H1 (cell line): ENCODE measurements at regions not wholly inside any gene's neighbourhood (a gene's known extent, or its start where the extent isn't known, plus 50 kb on each side); places are given as distances from the start of the nearest gene placed in this dataset.

Experiments
- CTCF ChIA-PET: fragments of 300-600 bp; sonication (Branson Sonifier 250); formaldehyde crosslinking; loops from one replicate; lab custom pipeline; 2021; ENCODE audit not compliant: partially characterized antibody; lab: Charles Lee
- POLR2A ChIA-PET: fragments of 300-600 bp; sonication (Branson Sonifier 250); formaldehyde crosslinking; loops from one replicate; lab custom pipeline; 2021; ENCODE audit warnings: inconsistent platforms; ENCODE audit not compliant: partially characterized antibody; lab: Charles Lee
- DNase-seq, 2 experiments: peaks; one replicate each; pipeline versions ENCODE4 v3.0.0 to v3.0.0-alpha.2; 2010 to 2022; ENCODE audit warnings: low spot score in 2 of 2, low read depth in 1 of 2, mixed read lengths in 1 of 2
- FAIRE-seq: peaks from 2 replicates; lab custom pipeline; 2011; peaks lifted over from hg19 to GRCh38; lab: Jason Lieb, UNC
- H2AFZ ChIP-seq: 2 replicates; pipeline ENCODE4 v1.8.1; 2012; ENCODE audit warnings: low read length, inconsistent platforms
- H2AK5ac ChIP-seq: 2 replicates; pipeline ENCODE4 v1.6.1; 2013; ENCODE audit warnings: low read depth, low read length
- H2BK120ac ChIP-seq: replicated peaks from 2 replicates; pipeline ENCODE3; 2013; ENCODE audit warnings: low read depth, low read length, inconsistent platforms
- H2BK12ac ChIP-seq: 2 replicates; pipeline ENCODE4 v1.6.1; 2013; ENCODE audit warnings: low read depth, low read length
- H2BK15ac ChIP-seq: 2 replicates; pipeline ENCODE4 v1.6.1; 2013; ENCODE audit warnings: low read length
- H2BK20ac ChIP-seq: 2 replicates; pipeline ENCODE4 v1.6.1; 2013; ENCODE audit warnings: low read length
- H2BK5ac ChIP-seq: 2 replicates; pipeline ENCODE4 v1.6.1; 2013; ENCODE audit warnings: low read depth, low read length
- H3K14ac ChIP-seq: 2 replicates; pipeline ENCODE4 v1.6.1; 2013; ENCODE audit warnings: inconsistent platforms; ENCODE audit not compliant: insufficient read length
- H3K18ac ChIP-seq: 2 replicates; pipeline ENCODE4 v1.6.1; 2013; ENCODE audit warnings: low read length; ENCODE audit errors: extremely low read depth
- H3K23ac ChIP-seq: 2 replicates; pipeline ENCODE4 v1.6.1; 2013; ENCODE audit warnings: inconsistent platforms; ENCODE audit not compliant: insufficient read length
- H3K23me2 ChIP-seq: 2 replicates; pipeline ENCODE4 v1.6.1; 2013; ENCODE audit warnings: low read depth, low read length
- H3K27ac ChIP-seq: 2 replicates; pipeline ENCODE4 v1.6.1; 2011; ENCODE audit warnings: low read depth, low read length, inconsistent platforms
- H3K27me3 ChIP-seq, 4 experiments: replicated peaks in 1 of 4; 1 replicate in 1 of 4; 2 replicates in 3 of 4; pipeline versions ENCODE4 v1.6.1 to v1.8.1; 2011 to 2013; ENCODE audit warnings: low read length in 3 of 4, mild to moderate bottlenecking in 3 of 4, inconsistent platforms in 2 of 4, mixed read lengths in 2 of 4, moderate library complexity in 1 of 4; ENCODE audit not compliant: control insufficient read depth in 3 of 4, insufficient read depth in 3 of 4; ENCODE audit errors: extremely low read depth in 1 of 4
- H3K36me3 ChIP-seq, 4 experiments: 2 replicates each; pipeline versions ENCODE4 v1.6.1 to v1.8.1; 2011 to 2013; ENCODE audit warnings: mild to moderate bottlenecking in 4 of 4, low read length in 3 of 4, moderate library complexity in 2 of 4, control low read depth in 1 of 4, inconsistent platforms in 1 of 4; ENCODE audit not compliant: insufficient read depth in 4 of 4, control insufficient read depth in 2 of 4
- H3K4ac ChIP-seq: replicated peaks from 2 replicates; pipeline ENCODE3; 2013; ENCODE audit warnings: low read length, low read depth, mixed read lengths, inconsistent platforms; ENCODE audit not compliant: insufficient read length
- H3K4me1 ChIP-seq, 4 experiments: replicated peaks in 1 of 4; 1 replicate in 1 of 4; 2 replicates in 3 of 4; pipeline versions ENCODE4 v1.6.1 to v1.8.1; 2011 to 2013; ENCODE audit warnings: low read length in 3 of 4, inconsistent platforms in 2 of 4, mixed read lengths in 1 of 4; ENCODE audit not compliant: insufficient read depth in 4 of 4, control insufficient read depth in 3 of 4
- H3K4me2 ChIP-seq, 2 experiments: 2 replicates each; pipeline versions ENCODE4 v1.6.1 to v1.8.1; 2011 to 2013; ENCODE audit warnings: low read depth in 2 of 2, low read length in 2 of 2, control low read depth in 1 of 2, inconsistent platforms in 1 of 2, mild to moderate bottlenecking in 1 of 2; ENCODE audit not compliant: insufficient read depth in 1 of 2
- H3K4me3 ChIP-seq, 4 experiments: fragments of 200-600, 300-600 bp in 1 of 4; sonication (generic), shearing (Covaris generic), sonication (Bioruptor Twin) in 1 of 4; 2 replicates each; pipeline versions ENCODE4 v1.5.1 to v1.8.1; 2011 to 2016; ENCODE audit warnings: low read length in 4 of 4, low read depth in 3 of 4, control low read depth in 2 of 4, inconsistent platforms in 2 of 4, mild to moderate bottlenecking in 2 of 4, mixed read lengths in 1 of 4, moderate library complexity in 1 of 4; ENCODE audit not compliant: insufficient read depth in 2 of 4; ENCODE audit errors: extremely low read depth in 1 of 4
- H3K56ac ChIP-seq: replicated peaks from 2 replicates; pipeline ENCODE3; 2013; ENCODE audit warnings: low read depth, mild to moderate bottlenecking, mixed read lengths, low read length, inconsistent platforms; ENCODE audit not compliant: insufficient read length
- H3K79me1 ChIP-seq: 2 replicates; pipeline ENCODE4 v1.6.1; 2013; ENCODE audit warnings: low read depth, low read length, control low read depth
- H3K79me2 ChIP-seq, 2 experiments: 2 replicates each; pipeline versions ENCODE4 v1.6.1 to v1.8.1; 2012 to 2013; ENCODE audit warnings: low read length in 2 of 2, mild to moderate bottlenecking in 2 of 2, inconsistent platforms in 1 of 2; ENCODE audit not compliant: insufficient read depth in 2 of 2, control insufficient read depth in 1 of 2
- H3K9ac ChIP-seq, 4 experiments: replicated peaks in 1 of 4; 1 replicate in 1 of 4; 2 replicates in 3 of 4; pipeline versions ENCODE4 v1.6.1 to v1.8.1; 2011 to 2013; ENCODE audit warnings: low read depth in 3 of 4, low read length in 3 of 4, control low read depth in 2 of 4, mild to moderate bottlenecking in 2 of 4, moderate library complexity in 2 of 4, inconsistent platforms in 1 of 4; ENCODE audit errors: extremely low read depth in 1 of 4
- H3K9me3 ChIP-seq, 2 experiments: 2 replicates each; pipeline versions ENCODE4 v1.6.1 to v1.8.1; 2012 to 2013; ENCODE audit warnings: mild to moderate bottlenecking in 2 of 2, moderate library complexity in 2 of 2, control low read depth in 1 of 2, inconsistent platforms in 1 of 2, low read depth in 1 of 2, low read length in 1 of 2, mixed read lengths in 1 of 2; ENCODE audit not compliant: insufficient read depth in 2 of 2
- H4K20me1 ChIP-seq, 2 experiments: replicated peaks in 1 of 2; 2 replicates each; pipeline versions ENCODE3 to v1.8.1; 2011 to 2013; ENCODE audit warnings: inconsistent platforms in 2 of 2, low read length in 2 of 2, mild to moderate bottlenecking in 1 of 2; ENCODE audit not compliant: insufficient read depth in 2 of 2, control insufficient read depth in 1 of 2
- H4K5ac ChIP-seq: 2 replicates; pipeline ENCODE4 v1.6.1; 2013; ENCODE audit warnings: low read length, low read depth, mixed read lengths, inconsistent platforms; ENCODE audit not compliant: insufficient read length
- H4K8ac ChIP-seq: 2 replicates; pipeline ENCODE4 v1.8.0; 2013; ENCODE audit warnings: mild to moderate bottlenecking, moderate library complexity, low read length, inconsistent platforms; ENCODE audit not compliant: insufficient read depth; ENCODE audit errors: extremely low read depth
- H4K91ac ChIP-seq: replicated peaks from 2 replicates; pipeline ENCODE3; 2013; ENCODE audit warnings: low read length, mixed read lengths, inconsistent platforms; ENCODE audit not compliant: insufficient read length
- CTCF ChIP-seq, 3 experiments: IDR thresholded peaks; 1 replicate in 2 of 3; 2 replicates in 1 of 3; pipeline versions ENCODE4 v1.5.1 to v1.6.1; 2011; ENCODE audit warnings: low read length in 3 of 3, mild to moderate bottlenecking in 3 of 3, inconsistent platforms in 2 of 3, low read depth in 1 of 3, moderate library complexity in 1 of 3; ENCODE audit not compliant: insufficient read depth in 1 of 3; ENCODE audit errors: control extremely low read depth in 1 of 3
- JUND ChIP-seq: IDR thresholded peaks from 2 replicates; pipeline ENCODE4 v1.6.1; 2011; ENCODE audit warnings: mild to moderate bottlenecking, improper control_type of control experiment, low read length
- PHF8 ChIP-seq: fragments of 200-600 bp; sonication (generic); conservative IDR thresholded peaks from 2 replicates; pipeline ENCODE4 v1.7.1; 2012; ENCODE audit warnings: low read depth, mild to moderate bottlenecking, inconsistent platforms, low read length, moderate library complexity
- POLR2AphosphoS5 ChIP-seq: IDR thresholded peaks from 2 replicates; pipeline ENCODE4 v1.6.1; 2011; ENCODE audit warnings: low read depth, low read length
- TCF12 ChIP-seq: IDR thresholded peaks from 2 replicates; pipeline ENCODE4 v1.6.1; 2011; ENCODE audit warnings: low read depth, mild to moderate bottlenecking, low read length
- TF ChIP-seq, protein P1 (sequence below): IDR thresholded peaks from 2 replicates; pipeline ENCODE4 v1.6.1; 2012; ENCODE audit warnings: inconsistent platforms

DNA sequence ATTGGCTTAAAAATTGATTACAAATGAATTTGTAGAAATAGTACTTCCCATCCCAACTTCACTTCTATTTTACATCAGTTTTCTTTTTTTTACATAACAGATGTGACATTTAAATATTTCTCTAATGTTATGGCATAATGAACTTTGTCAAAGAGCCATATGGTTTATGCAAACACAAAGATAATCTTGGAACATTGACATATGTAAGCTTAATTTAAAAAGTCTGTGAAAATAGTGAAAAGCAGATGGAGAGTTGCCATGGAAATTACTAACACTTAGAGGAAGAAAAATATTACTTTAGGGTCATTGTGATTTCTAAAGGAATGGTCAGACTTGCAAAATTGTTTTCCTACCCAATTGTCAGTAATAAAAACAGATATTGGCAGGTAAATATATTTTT, 232.4 kb downstream of the AEBP2 start:
- no peak overlapping the region for H2BK12ac ChIP-seq
- H3K23me2 ChIP-seq, result no peaks in the 10 kb centered on the region
- no peaks in the 10 kb centered on the region for H4K20me1 ChIP-seq
- no peak overlapping the region for H3K4me2 ChIP-seq
- H2BK20ac ChIP-seq, result no peak overlapping the region
- no peak for DNase-seq
- no peaks in the 10 kb centered on the region for H3K79me1 ChIP-seq
- POLR2A ChIA-PET, result no interaction called here
- H2AFZ ChIP-seq, result no peak overlapping the region
- H3K36me3 ChIP-seq, result no peaks in the 10 kb centered on the region
- no peak overlapping the region for H2BK15ac ChIP-seq
- no peak overlapping the region for H3K27ac ChIP-seq
- H3K9ac ChIP-seq, result no peak overlapping the region
- no peaks in the 10 kb centered on the region for H3K4me1 ChIP-seq
- H3K4ac ChIP-seq, result no peak overlapping the region
- no peak overlapping the region for H2AK5ac ChIP-seq
- no peak overlapping the region for H2BK5ac ChIP-seq
- H3K18ac ChIP-seq, result no peak overlapping the region
- no peak for FAIRE-seq
- H3K14ac ChIP-seq, result no peak overlapping the region
- H3K27me3 ChIP-seq, result no peaks in the 10 kb centered on the region
- TF ChIP-seq POLR2AphosphoS5 (no peak), JUND (no peak), CTCF (IDR thresholded peaks at IDR 0.05; ENCODE audit: control extremely low read depth in 1 of 3, insufficient read depth in 1 of 3, low read depth in 1 of 3, low read length in 3 of 3) (no peak), TCF12 (no peak), PHF8 (no peak)
- TF ChIP-seq, protein P1, sequence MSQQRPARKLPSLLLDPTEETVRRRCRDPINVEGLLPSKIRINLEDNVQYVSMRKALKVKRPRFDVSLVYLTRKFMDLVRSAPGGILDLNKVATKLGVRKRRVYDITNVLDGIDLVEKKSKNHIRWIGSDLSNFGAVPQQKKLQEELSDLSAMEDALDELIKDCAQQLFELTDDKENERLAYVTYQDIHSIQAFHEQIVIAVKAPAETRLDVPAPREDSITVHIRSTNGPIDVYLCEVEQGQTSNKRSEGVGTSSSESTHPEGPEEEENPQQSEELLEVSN, result no peak
- no peak overlapping the region for H4K91ac ChIP-seq
- no peak overlapping the region for H2BK120ac ChIP-seq
- H3K4me3 ChIP-seq, result no peak overlapping the region
- H4K8ac ChIP-seq, result no peak overlapping the region
- CTCF ChIA-PET, result interaction anchor here (0.9 to 1.1 kb wide), 2 partner anchors 8 to 9 kb away, joined by 3 read pairs; no protein-coding TSS in a partner anchor
- no peak overlapping the region for H3K56ac ChIP-seq
- H3K9me3 ChIP-seq, result no peaks in the 10 kb centered on the region
- no peaks in the 10 kb centered on the region for H3K79me2 ChIP-seq
- no peak overlapping the region for H4K5ac ChIP-seq
- no peak overlapping the region for H3K23ac ChIP-seq
